ENCODE measurements at regions not wholly inside any gene's neighbourhood (a gene's known extent, or its start where the extent isn't known, plus 50 kb on each side); places are given as distances from the start of the nearest gene placed in this dataset.
"Not testable (repeated sequence)": the region's sequence is repeated elsewhere in the genome, so short reads cannot be mapped to it uniquely, and the experiment has no call there.

- not testable (repeated sequence) for H3K27me3 Mint-ChIP-seq; H3K9me3 Mint-ChIP-seq; DNase-seq (ENCODE audit: extremely low spot score, unreplicated experiment); H3K4me3 Mint-ChIP-seq; H3K4me1 Mint-ChIP-seq (ENCODE audit: unreplicated experiment); H3K36me3 Mint-ChIP-seq; H3K27ac Mint-ChIP-seq
These were observed 167.2 kb downstream of the AVL9 start for GRCh38 chr7:32662509-32662908.

GRCh38 chr7:32661929-32662328, 166.6 kb downstream of the AVL9 start:
- H3K27ac Mint-ChIP-seq, result no peak overlapping the region
- H3K4me3 Mint-ChIP-seq, result no peak overlapping the region
- no peaks in the 10 kb centered on the region for H3K4me1 Mint-ChIP-seq (ENCODE audit: unreplicated experiment)
- H3K27me3 Mint-ChIP-seq, result no peaks in the 10 kb centered on the region
- H3K9me3 Mint-ChIP-seq, result no peaks in the 10 kb centered on the region
- DNase-seq (ENCODE audit: extremely low spot score, unreplicated experiment), result no peak
- TF ChIP-seq CTCF (conservative IDR thresholded peaks at IDR 0.05), result no peak
- H3K36me3 Mint-ChIP-seq, result no peaks in the 10 kb centered on the region

GRCh38 chr7:32661501-32661900, 166.2 kb downstream of the AVL9 start:
- no peaks in the 10 kb centered on the region for H3K36me3 Mint-ChIP-seq
- no peaks in the 10 kb centered on the region for H3K27me3 Mint-ChIP-seq
- no peak for TF ChIP-seq CTCF (conservative IDR thresholded peaks at IDR 0.05)
- no peaks in the 10 kb centered on the region for H3K9me3 Mint-ChIP-seq
- H3K4me1 Mint-ChIP-seq (ENCODE audit: unreplicated experiment), result no peaks in the 10 kb centered on the region
- no peak for DNase-seq (ENCODE audit: extremely low spot score, unreplicated experiment)
- no peak overlapping the region for H3K4me3 Mint-ChIP-seq
- H3K27ac Mint-ChIP-seq, result no peak overlapping the region

- H3K9me3 Mint-ChIP-seq, result no peaks in the 10 kb centered on the region
- no peak for TF ChIP-seq CTCF (conservative IDR thresholded peaks at IDR 0.05)
- no peaks in the 10 kb centered on the region for H3K4me1 Mint-ChIP-seq (ENCODE audit: unreplicated experiment)
- no peaks in the 10 kb centered on the region for H3K36me3 Mint-ChIP-seq
- no peak overlapping the region for H3K4me3 Mint-ChIP-seq
- no peak overlapping the region for H3K27ac Mint-ChIP-seq
- no peaks in the 10 kb centered on the region for H3K27me3 Mint-ChIP-seq
- no peak for DNase-seq (ENCODE audit: extremely low spot score, unreplicated experiment)
These were observed 165.6 kb downstream of the AVL9 start for GRCh38 chr7:32660936-32661335.

- Mint-ChIP-seq H3K36me3 (no peaks in the 10 kb centered on the region), H3K4me1 (ENCODE audit: unreplicated experiment) (no peaks in the 10 kb centered on the region), H3K27me3 (no peaks in the 10 kb centered on the region), H3K27ac (no peak overlapping the region), H3K9me3 (no peaks in the 10 kb centered on the region), H3K4me3 (no peak overlapping the region)
- no peak for TF ChIP-seq CTCF (conservative IDR thresholded peaks at IDR 0.05)
- no peak for DNase-seq (ENCODE audit: extremely low spot score, unreplicated experiment)
These were observed 164.6 kb downstream of the AVL9 start for GRCh38 chr7:32659853-32660252.

GRCh38 chr7:32658467-32658869, 163.2 kb downstream of the AVL9 start:
- H3K9me3 Mint-ChIP-seq, result no peaks in the 10 kb centered on the region
- DNase-seq (ENCODE audit: extremely low spot score, unreplicated experiment), result no peak
- no peak overlapping the region for H3K4me3 Mint-ChIP-seq
- H3K36me3 Mint-ChIP-seq, result no peaks in the 10 kb centered on the region
- H3K27me3 Mint-ChIP-seq, result no peaks in the 10 kb centered on the region
- no peaks in the 10 kb centered on the region for H3K4me1 Mint-ChIP-seq (ENCODE audit: unreplicated experiment)
- H3K27ac Mint-ChIP-seq, result no peak overlapping the region
- TF ChIP-seq CTCF (conservative IDR thresholded peaks at IDR 0.05), result no peak

All from type B pancreatic cell (in vitro differentiated cells).